ENCODE measurements at regions not wholly inside any gene's neighbourhood (a gene's known extent, or its start where the extent isn't known, plus 50 kb on each side); places are given as distances from the start of the nearest gene placed in this dataset.
"Not testable (repeated sequence)": the region's sequence is repeated elsewhere in the genome, so short reads cannot be mapped to it uniquely, and the experiment has no call there.

DNA sequence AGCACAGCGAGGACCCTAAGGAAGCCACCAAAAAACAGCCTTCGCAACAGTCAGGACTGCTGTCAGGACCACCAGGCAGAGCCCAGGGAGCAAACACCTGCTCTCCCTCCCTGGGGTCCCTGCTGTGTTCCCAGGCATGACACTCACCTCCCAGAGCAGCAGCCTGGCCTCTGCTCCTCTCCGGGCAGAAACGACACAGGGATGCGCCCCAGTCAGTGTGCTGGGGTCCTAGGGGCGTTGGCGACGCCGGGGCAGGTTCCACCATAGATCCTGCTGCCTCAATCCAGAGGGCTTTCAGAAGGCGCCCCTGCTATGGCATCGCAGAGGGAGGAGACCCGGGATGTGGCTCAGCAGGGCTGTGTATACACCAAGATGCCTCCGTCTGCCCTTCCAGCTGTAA lies 169.7 kb upstream of the FOXD4L5 start:
- not testable (repeated sequence) for DNase-seq (ENCODE audit: low read depth in 4 of 4, low spot score in 1 of 4)

DNA sequence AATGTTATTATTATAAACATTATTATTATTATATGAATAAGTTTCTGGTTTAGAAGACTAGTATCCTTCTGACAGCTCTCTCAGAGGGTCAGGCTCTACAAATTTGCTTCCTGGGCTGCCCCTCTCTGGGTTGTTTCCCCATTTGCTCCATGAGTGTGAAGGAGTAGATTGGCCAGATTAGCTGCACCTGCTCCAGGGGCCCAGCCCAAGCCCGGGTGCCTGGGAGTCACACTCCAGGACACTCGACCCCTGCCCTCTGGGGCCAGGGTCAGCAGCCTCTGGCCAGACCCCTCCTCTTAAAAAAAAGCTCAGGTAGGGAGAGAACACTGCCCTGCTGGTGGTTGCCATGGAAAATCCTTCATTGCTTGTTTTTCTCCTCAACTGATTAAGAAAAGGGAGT lies 169.0 kb upstream of the FOXD4L5 start:
- not testable (repeated sequence) for DNase-seq (ENCODE audit: low read depth in 4 of 4, low spot score in 1 of 4)

DNA sequence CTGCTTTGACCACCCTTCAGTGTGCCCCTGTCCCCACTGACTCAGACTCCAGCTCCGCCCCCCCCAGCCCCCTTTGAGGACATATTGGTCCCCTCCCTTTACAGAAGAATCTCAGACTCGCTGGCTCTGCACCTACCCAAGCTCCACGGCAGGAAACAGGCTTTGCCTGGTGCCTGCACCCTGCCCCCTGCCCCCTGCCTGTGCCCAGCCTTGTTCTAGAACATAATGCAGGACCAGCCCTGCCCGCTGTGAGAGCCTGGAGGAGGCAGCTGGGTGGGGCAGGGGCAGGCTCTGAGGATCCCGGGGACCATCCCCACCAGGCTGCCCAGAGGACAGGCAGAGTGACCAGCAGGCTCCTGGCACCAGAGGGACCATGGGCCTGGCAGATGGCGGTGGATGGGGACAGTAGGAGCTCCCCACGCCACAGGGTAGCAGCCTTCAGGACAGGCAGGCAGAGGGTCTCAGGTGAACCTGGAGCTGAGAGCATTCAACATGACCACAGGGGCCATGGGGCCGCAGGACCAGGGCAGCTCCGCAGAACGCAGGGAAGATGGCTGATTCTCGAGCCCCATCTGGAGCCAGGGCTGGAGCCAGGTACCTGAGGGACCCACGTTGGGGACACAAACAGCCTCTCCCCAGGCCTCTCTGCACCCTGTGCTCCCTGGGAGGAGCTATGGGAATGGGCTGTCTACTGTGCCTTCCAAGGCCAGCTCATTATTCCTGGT lies 165.0 kb upstream of the FOXD4L5 start:
- DNase-seq (ENCODE audit: low read depth in 4 of 4, low spot score in 1 of 4), result not testable (repeated sequence)

DNA sequence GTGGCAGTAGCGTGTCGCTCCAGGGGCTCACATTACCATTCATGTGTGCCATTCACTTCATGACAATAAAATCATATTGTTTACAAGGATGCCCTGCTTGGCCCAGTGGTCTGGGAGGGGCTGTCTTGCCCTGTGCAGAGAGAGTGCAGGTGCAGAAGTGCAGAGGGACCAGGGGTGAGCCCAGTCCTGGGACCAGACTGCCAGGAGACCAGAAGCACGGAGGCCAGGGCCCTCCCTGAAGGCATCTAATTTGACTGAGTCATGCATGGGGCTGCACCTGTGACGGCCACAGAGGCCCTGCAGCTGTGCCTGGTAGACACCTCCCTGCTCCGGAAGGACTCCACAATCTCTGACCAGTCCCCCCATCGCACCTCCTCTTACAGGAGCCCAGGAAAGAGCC lies 164.4 kb upstream of the FOXD4L5 start:
- no peak for DNase-seq (ENCODE audit: low read depth in 4 of 4, low spot score in 1 of 4)

DNA sequence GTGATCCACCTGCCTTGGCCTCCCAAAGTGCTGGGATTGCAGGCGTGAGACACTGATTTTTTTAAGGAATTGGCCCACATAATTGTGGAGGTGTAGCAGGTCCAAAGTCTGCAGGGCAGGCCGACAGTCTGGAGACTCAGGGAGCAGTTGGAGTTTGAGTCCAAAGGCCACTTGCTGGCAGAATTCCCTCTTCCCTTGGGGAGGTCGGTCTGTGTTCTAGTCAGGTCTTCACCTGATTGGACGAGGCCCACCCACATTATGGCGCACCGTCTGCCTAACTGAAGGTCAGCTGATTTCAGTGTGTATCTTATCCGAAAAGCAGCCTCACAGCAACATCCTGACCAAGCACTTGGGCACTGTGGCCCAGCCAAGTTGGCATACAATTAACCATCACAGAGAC lies 162.1 kb upstream of the FOXD4L5 start:
- DNase-seq (ENCODE audit: low read depth in 4 of 4, low spot score in 1 of 4), result not testable (repeated sequence)

DNA sequence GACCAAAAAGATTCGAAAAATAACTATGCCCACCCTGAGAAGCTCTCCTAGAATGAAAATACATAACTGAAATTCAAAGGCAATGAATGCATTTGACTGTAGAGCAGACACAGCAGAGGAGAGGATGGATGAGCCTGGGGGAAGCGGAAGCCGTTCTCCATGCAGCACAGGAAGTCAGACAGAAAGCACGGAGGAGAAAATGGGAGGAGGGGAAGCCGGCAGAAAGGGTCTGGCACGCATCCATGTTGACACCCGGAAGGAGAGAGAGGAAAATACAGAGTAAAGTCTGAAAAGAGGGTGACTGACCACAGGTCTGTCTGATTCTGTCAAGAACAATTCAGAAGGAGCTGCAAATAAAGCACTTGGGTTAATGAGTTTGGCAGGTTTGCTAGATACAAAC lies 161.0 kb upstream of the FOXD4L5 start:
- DNase-seq (ENCODE audit: low read depth in 4 of 4, low spot score in 1 of 4), result not testable (repeated sequence)

DNA sequence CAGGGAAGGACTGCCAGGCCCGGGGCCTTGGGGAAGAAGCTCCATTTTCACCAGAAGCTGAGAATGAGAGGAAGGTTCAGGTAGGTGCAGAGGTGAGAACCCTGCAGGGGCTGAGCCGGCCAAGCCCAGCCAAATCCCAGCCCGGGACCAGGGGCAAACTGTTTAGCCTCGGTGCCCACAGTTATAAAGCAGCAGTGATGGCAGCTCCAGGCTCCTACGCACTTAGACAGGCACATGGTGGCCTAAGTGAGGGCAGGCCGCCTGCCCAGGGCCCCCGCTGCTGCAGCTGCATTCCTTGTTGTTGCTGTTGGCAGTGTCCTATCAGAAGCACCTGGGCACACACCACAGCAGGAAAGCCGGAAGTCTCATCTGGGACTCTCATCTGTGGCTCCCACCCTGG lies 159.9 kb upstream of the FOXD4L5 start:
- DNase-seq (ENCODE audit: low read depth in 4 of 4, low spot score in 1 of 4), result no peak

DNA sequence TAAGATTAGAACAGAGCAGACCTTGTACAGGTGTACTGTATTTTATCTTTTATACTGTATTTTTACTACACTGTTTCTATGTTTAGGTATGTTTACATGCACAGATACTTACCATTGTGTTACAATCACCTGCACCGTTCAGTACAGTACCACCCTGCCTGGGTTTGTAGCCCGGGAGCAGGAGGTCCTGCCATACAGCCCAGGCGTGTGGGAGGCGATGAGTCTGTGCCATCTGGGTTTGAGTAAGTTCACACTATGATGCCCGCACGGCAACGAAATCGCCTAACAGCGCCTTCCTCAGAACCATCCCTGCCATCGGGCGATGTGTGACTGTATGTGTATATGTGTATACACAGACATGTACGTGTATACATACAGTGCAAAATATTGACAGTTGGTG lies 157.1 kb upstream of the FOXD4L5 start:
- DNase-seq (ENCODE audit: low read depth in 4 of 4, low spot score in 1 of 4), result not testable (repeated sequence)

DNA sequence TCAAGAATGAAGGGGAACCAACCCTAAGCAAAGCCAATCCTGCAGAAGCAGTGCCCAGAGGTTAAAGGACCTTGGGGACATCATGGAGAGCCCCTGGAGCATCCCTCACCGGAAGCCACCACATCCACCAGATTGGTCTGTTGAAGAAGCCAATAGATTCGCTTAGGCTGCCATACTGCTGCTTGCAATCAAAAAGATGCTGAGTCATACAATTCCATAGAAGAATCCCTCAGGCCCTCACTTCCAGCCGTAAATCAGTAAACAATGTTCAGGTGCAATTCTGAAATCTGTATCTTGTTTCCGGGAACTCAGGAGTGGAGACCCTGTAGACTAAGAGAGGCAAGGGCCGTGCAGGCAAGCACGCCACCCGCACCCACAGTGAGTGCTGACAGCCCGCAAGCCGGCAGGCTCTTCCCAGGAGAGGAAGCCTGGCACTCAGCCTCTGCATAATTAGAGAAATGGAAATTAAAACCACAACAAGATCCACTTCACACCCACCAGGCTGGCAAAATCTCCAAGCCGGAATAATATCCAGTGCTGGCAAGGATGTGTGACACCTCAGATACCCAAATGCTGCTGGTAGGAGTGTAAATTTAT lies 156.4 kb upstream of the FOXD4L5 start:
- DNase-seq (ENCODE audit: low read depth in 4 of 4, low spot score in 1 of 4), result not testable (repeated sequence)

DNA sequence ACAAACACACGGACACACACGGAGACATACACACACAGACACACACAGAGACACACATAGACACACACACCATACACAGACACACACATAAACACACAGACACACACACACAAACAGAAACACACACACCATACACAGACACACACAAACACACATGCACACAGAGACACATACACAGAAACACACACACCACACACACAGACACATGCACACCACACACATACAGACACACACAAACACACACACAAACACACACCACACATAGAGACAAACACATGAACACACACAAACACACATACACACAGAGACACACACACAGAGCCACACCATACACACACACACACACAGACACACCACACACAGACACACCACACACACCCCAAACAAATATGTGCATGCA lies 152.7 kb upstream of the FOXD4L5 start:
- DNase-seq (ENCODE audit: low read depth in 4 of 4, low spot score in 1 of 4), result no peak

DNA sequence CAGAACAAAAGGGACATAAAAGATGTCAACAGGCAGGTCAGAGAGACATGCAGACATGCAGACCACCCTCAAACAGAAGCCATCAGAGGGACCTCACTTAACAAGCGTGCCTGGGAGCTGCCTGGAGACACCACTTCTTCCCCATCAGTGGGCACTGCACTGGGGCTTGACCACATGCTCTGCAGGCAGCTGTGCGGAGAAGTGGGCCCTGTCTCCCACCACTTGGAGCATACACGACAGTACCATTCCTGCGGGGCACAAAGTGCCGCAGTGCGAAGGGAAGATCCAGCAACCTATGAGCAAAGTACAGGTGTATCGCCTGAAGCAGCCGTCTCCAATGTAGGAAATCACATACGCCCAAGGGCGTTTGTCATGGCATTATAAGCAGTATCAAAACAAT lies 150.5 kb upstream of the FOXD4L5 start:
- DNase-seq (ENCODE audit: low read depth in 4 of 4, low spot score in 1 of 4), result no peak

DNA sequence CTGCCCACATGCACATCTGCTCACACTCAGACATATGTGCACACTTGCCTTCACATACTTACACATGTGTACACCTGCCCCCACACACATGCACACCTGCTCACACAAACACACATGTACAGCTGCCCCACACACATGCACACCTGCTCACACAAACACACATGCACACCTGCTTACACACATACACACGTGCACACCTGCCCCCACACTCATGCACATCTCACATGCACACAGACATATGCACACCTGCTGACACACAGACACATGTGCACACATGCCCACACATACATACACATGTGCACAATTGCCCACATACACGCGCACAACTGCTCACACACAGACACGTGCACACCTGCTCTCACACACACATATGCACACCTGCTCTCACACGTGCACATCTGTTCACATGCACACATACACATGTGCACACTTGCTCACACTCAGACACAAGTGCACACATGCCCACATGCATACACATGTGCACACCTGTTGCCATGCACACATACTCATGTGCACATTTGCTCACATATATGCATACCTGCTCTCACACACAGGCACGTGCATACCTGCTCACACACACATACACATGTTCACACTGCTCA lies 147.8 kb upstream of the FOXD4L5 start:
- no peak for DNase-seq (ENCODE audit: low read depth in 4 of 4, low spot score in 1 of 4)

DNA sequence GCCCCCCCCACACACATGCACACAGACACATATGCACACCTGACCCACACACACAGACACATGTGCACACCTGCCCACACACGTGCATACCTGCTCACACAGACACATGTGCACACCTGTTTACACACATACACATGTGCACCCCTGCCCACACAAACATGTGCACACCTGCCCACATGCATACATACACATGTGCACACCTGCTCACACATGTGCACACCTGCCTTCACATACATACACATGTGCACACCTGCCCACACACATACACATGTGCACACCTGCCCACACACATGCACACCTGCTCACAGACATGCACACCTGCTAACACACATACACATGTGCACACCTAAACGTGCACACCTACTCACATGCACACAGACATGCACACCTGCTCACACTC lies 147.0 kb upstream of the FOXD4L5 start:
- no peak for DNase-seq (ENCODE audit: low read depth in 4 of 4, low spot score in 1 of 4)

DNA sequence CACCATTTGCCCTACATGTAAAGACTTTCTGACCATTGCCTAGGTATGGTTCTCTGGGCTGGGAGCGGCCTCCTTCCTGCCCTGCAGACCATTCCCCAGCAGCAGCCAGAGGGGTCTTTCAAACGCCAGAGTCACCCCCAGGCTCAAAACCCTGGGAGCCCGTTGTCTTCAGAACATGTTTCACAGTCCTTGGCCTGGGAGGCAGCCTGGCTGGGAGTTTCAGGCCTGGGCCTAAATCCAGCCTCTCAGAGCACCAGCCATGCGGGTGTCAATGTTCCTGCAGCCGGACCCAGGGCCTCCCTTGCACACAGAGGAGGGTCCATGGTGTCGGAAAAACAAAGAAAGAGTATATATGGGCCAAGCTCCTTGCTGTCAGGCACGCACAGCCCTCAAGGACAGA lies 145.2 kb upstream of the FOXD4L5 start:
- no peak for DNase-seq (ENCODE audit: low read depth in 4 of 4, low spot score in 1 of 4)

DNA sequence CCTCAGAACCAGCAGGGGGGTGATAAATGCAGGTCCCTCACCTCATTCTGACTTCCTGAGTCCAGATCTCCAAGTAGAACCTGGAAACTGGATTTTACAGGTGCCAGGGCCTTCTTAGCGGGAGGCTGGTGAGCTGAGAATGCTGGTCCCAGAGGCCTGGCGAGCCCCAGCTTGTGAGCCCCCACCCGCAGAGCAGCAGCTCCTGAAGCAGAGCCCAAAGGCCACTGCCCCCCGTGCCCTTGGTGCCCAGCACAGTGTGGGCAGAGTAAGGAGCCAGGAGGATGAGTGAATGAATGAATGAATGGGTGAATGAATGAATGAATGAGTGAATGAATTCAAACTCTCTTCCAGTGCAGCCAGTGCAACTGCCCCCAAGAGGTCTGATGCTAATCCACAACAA lies 142.4 kb upstream of the FOXD4L5 start:
- not testable (repeated sequence) for DNase-seq (ENCODE audit: low read depth in 4 of 4, low spot score in 1 of 4)

DNA sequence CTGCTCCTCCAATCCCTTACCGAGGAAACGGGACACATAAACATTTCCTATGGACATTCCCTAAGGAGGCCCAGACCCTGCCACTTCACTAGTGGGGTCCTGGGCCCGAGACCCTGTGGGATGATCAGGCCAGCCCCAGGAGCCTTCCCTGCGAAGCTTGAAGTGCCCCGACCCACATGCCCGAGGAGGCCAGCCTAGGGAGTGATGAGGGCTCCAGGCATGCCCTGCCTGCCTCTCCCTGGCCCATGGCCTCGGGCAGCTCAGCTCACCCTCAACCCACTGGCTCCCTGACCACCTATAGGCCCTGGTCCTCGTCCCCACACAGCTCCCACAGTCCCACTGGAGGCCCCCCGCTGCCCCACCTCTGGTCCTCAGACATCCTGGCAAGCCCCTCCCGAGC lies 141.8 kb upstream of the FOXD4L5 start:
- DNase-seq (ENCODE audit: low read depth in 4 of 4, low spot score in 1 of 4), result not testable (repeated sequence)

DNA sequence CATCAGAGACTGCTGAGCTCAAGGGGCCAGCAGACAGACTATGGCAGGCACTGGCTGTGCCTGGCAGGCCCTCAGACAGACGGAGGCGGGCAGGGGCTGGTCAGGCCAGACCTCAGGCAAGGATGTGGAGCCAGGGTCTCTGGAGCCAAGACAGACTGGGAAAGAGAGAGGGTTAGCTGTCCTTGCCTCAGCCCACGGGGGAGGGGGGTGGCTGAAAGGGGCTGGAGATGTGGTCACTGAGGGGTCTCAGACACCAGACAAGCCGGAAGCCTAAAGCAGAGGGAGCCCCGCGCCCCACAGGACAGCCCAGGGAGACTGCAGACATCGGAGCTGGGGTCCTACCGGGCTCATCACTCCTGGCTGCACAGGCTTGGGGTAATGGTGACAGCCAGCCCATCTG lies 141.2 kb upstream of the FOXD4L5 start:
- no peak for DNase-seq (ENCODE audit: low read depth in 4 of 4, low spot score in 1 of 4)

DNA sequence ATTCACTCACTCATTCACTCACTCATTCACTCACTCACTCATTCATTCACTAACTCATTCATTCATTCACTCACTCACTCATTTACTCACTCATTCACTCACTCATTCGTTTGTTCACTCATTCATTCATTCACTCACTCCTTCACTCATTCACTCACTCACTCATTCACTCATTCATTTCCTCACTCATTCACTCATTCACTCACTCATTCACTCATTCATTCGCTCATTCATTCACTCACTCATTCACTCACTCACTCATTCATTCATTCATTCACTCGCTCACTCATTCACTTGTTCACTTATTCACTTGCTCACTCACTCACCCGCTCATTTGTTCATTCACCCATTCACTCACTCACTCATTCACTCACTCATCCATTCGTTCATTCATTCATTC lies 140.2 kb upstream of the FOXD4L5 start:
- not testable (repeated sequence) for DNase-seq (ENCODE audit: low read depth in 4 of 4, low spot score in 1 of 4)

DNA sequence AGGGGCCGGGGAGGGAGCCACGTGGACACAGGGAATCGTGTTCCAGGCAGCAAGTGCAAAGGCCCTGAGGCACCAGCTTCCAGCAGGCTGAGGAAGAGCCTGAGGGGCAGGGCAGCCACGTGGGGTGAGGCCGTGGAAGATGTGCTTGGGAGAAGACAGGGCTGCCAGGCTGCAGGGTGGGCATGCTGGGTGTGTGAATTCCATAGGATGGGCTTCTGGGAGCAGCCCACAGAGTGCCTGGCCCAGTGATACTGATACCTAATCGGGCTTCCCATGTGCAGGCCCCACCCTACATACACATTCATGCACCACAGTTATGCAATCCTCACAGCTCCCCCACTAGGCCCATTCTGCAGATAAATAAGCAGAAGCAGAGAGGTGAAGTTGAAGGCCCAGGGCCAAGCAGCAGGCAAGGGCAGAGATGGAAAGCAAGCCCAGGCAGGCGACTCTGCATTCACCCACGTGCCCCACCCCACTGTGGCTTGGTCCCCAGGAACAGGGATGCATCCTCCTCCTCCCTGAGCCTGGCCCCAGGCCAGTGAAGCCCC lies 139.5 kb upstream of the FOXD4L5 start:
- not testable (repeated sequence) for DNase-seq (ENCODE audit: low read depth in 4 of 4, low spot score in 1 of 4)

DNA sequence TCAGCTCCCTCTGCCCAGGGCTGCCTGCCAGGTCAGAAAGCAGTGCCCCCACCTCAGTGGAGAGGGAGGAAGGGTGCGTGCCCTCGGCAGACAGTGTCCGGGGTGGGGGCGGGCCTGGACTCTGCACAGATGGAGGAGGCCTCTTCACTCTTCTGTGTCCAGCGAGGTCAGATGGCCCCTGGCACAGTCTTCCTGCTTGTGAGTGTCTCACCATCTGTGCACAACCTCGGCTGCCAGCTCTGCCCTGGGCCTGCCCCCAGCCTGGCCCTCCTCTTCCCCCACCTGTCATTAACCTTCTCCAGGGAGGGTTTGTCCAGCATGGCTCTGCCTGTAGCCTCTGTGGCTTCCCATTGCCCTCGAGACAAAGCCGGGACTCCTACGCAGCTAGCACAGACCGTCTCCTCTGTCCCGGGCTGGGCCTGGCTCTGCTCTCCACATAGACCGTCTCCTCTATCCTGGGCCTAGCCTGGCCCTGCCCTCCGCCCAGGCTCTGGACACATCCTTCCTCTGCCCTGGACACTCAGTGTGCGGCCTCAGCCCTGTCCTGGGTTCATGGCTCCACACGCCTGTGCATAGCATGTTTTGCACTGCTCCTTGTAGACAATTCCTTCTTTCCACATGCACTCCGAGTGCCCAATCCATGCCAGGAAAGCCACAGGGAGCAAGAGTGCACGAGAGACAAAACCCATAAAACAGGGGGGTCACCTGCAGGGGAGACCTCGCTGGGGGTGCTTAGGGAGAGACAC lies 138.9 kb upstream of the FOXD4L5 start:
- not testable (repeated sequence) for DNase-seq (ENCODE audit: low read depth in 4 of 4, low spot score in 1 of 4)

DNA sequence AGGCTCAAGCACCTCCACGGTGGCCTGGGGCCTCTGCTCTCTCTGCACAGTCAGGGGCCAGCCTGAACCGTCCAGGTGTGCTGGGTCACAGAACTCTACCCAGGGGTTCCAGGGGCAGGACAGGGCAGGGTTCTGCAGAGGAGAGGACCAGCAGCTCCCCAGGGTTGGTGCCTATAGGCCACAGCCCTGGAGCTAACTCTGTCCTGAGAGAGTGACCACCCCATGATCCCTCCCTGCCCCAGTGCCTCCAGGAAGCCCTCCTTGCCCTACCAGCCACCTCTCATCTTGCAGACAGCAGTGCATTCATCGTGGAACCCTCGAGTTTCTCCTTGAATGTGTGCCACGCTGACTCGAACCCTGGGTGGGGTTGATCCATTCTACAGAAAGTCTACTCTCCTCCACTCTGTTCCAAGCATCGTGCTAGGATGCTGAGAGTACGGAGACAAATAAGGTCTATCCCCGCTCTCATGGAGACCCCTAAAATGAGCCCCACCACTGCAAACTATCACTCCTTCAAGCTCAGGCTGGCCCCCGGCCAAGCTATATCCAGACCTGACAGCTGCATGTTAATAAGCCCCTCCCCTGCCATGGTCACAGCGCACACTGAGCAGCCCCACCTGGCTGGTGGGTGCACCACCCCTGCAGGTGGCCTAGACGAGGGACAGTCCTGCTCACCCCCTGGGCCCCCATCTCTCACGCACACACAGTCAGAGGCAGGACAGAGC lies 138.1 kb upstream of the FOXD4L5 start:
- not testable (repeated sequence) for DNase-seq (ENCODE audit: low read depth in 4 of 4, low spot score in 1 of 4)
